Sigmoid colon (tissue), 4 donors: ENCODE measurements at regions not wholly inside any gene's neighbourhood (a gene's known extent, or its start where the extent isn't known, plus 50 kb on each side); places are given as distances from the start of the nearest gene placed in this dataset.

Source experiments
- CTCF ChIP-seq, 4 experiments: fragments of 450-650 bp in 3 of 4; fragments of 200-600 bp in 1 of 4; IDR thresholded peaks; one replicate each; pipeline ENCODE4 v1.5.1; 2016 to 2019; ENCODE audit warnings: antibody characterized with exemption in 4 of 4, mild to moderate bottlenecking in 3 of 4, moderate library complexity in 2 of 4
- EP300 ChIP-seq, 4 donors: sonication (generic); formaldehyde crosslinking; IDR thresholded peaks; one replicate each; pipeline ENCODE4 v1.6.1; 2017; ENCODE audit warnings: antibody characterized with exemption in 4 of 4
- POLR2A ChIP-seq, 2 donors: fragments of 450-650 bp; IDR thresholded peaks; one replicate each; pipeline ENCODE4 v1.6.1; 2016; ENCODE audit warnings: antibody characterized with exemption in 2 of 2, mild to moderate bottlenecking in 2 of 2, moderate library complexity in 2 of 2
- POLR2AphosphoS5 ChIP-seq, 4 donors: sonication (generic); formaldehyde crosslinking; IDR thresholded peaks; one replicate each; pipeline ENCODE4 v1.6.1; 2017; ENCODE audit warnings: antibody characterized with exemption in 4 of 4

- TF ChIP-seq POLR2A (IDR thresholded peaks at IDR 0.05) (no peak), CTCF (IDR thresholded peaks at IDR 0.05) (no peak), EP300 (IDR thresholded peaks at IDR 0.05) (no peak), POLR2AphosphoS5 (IDR thresholded peaks at IDR 0.05) (no peak)
Measured at GRCh38 chr6:163780994-163781393, 366.5 kb downstream of the QKI start.
